ENCODE measurements at regions not wholly inside any gene's neighbourhood (a gene's known extent, or its start where the extent isn't known, plus 50 kb on each side); places are given as distances from the start of the nearest gene placed in this dataset.
"Not testable (repeated sequence)": the region's sequence is repeated elsewhere in the genome, so short reads cannot be mapped to it uniquely, and the experiment has no call there.

GRCh38 chr15:79539401-79539800 is 107.3 kb downstream of the MINAR1 start:
- DNase-seq (ENCODE audit: low read depth): no peak

GRCh38 chr15:79540551-79540950 is 108.4 kb downstream of the MINAR1 start:
- no peak for DNase-seq (ENCODE audit: low read depth)

- DNase-seq (ENCODE audit: low read depth): no peak
These were observed 109.1 kb downstream of the MINAR1 start for GRCh38 chr15:79541196-79541595.

GRCh38 chr15:79543097-79543496 is 111.0 kb downstream of the MINAR1 start:
- no peak for DNase-seq (ENCODE audit: low read depth)

GRCh38 chr15:79549196-79549595 is 117.1 kb downstream of the MINAR1 start:
- no peak for DNase-seq (ENCODE audit: low read depth)

- DNase-seq (ENCODE audit: low read depth): no peak
These were observed 128.2 kb downstream of the MINAR1 start for GRCh38 chr15:79560384-79560783.

- DNase-seq (ENCODE audit: low read depth): no peak
These were observed 129.8 kb downstream of the MINAR1 start for GRCh38 chr15:79561982-79562381.

- DNase-seq (ENCODE audit: low read depth): no peak
These were observed 130.3 kb downstream of the MINAR1 start for GRCh38 chr15:79562403-79562815.

GRCh38 chr15:79562899-79563298 is 130.8 kb downstream of the MINAR1 start:
- no peak for DNase-seq (ENCODE audit: low read depth)

- no peak for DNase-seq (ENCODE audit: low read depth)
These were observed 137.9 kb downstream of the MINAR1 start for GRCh38 chr15:79570004-79570403.

- DNase-seq (ENCODE audit: low read depth): no peak
These were observed 140.7 kb downstream of the MINAR1 start for GRCh38 chr15:79572691-79573404.

GRCh38 chr15:79574431-79575273 is 142.5 kb downstream of the MINAR1 start:
- DNase-seq (ENCODE audit: low read depth): not testable (repeated sequence)

GRCh38 chr15:79582650-79583049 is 150.5 kb downstream of the MINAR1 start:
- DNase-seq (ENCODE audit: low read depth): no peak

GRCh38 chr15:79592126-79592525 is 160.0 kb downstream of the MINAR1 start:
- no peak for DNase-seq (ENCODE audit: low read depth)

- no peak for DNase-seq (ENCODE audit: low read depth)
These were observed 161.2 kb downstream of the MINAR1 start for GRCh38 chr15:79593119-79593869.

- DNase-seq (ENCODE audit: low read depth): no peak
These were observed 163.2 kb downstream of the MINAR1 start for GRCh38 chr15:79595306-79595705.

GRCh38 chr15:79595995-79596622 is 164.0 kb downstream of the MINAR1 start:
- DNase-seq (ENCODE audit: low read depth): peak; percentile 69

- DNase-seq (ENCODE audit: low read depth): no peak
These were observed 166.5 kb downstream of the MINAR1 start for GRCh38 chr15:79598639-79599038.

- DNase-seq (ENCODE audit: low read depth): no peak
These were observed 169.4 kb downstream of the MINAR1 start for GRCh38 chr15:79601405-79602086.

- DNase-seq (ENCODE audit: low read depth): no peak
These were observed 170.0 kb downstream of the MINAR1 start for GRCh38 chr15:79602180-79602579.

GRCh38 chr15:79602731-79603130 is 170.6 kb downstream of the MINAR1 start:
- no peak for DNase-seq (ENCODE audit: low read depth)

All from fibroblast of the conjunctiva (primary cell).